ENCODE measurements at regions not wholly inside any gene's neighbourhood (a gene's known extent, or its start where the extent isn't known, plus 50 kb on each side); places are given as distances from the start of the nearest gene placed in this dataset.
A peak's percentile ranks its signal among the peaks of the same experiment; 100 is the strongest.

- Histone ChIP-seq H3K27me3 (ENCODE audit: control insufficient read depth, insufficient read depth, low read length) (no peaks in the 10 kb centered on the region), H3K27ac (ENCODE audit: insufficient read depth, low read length) (no peak overlapping the region), H3K79me2 (ENCODE audit: control insufficient read depth, insufficient read depth, low read length) (no peaks in the 10 kb centered on the region), H4K20me1 (ENCODE audit: control insufficient read depth, extremely low read depth, insufficient read depth, low read length) (no peaks in the 10 kb centered on the region), H3K4me3 (replicated peaks in 1 of 4; ENCODE audit: control extremely low read depth in 1 of 4, insufficient read depth in 1 of 4, low read depth in 3 of 4, low read length in 4 of 4) (no peak overlapping the region), H3K36me3 (ENCODE audit: control insufficient read depth, insufficient read depth, low read length) (no peaks in the 10 kb centered on the region), H2AFZ (ENCODE audit: low read length) (no peak overlapping the region), H3K4me1 (ENCODE audit: control insufficient read depth, extremely low read depth, insufficient read depth, low read length) (no peaks in the 10 kb centered on the region), H3K9ac (ENCODE audit: insufficient read depth, low read length) (no peak overlapping the region), H3K4me2 (ENCODE audit: extremely low read depth, insufficient read depth, low read length) (no peak overlapping the region), H3K9me3 (ENCODE audit: control insufficient read depth, insufficient read depth, low read depth, low read length) (no peaks in the 10 kb centered on the region)
- DNase-seq (ENCODE audit: low read depth in 2 of 2) = peak in 1 of 2 donors; percentile 67
- TF ChIP-seq EZH2 (IDR thresholded peaks at IDR 0.05; ENCODE audit: low read length, missing control alignments) = no peak
- TF ChIP-seq CTCF (conservative IDR thresholded peaks at IDR 0.05 in 1 of 2, IDR thresholded peaks at IDR 0.05 in 1 of 2; ENCODE audit: low read depth in 1 of 2, low read length in 2 of 2) = no peak
These were observed 264.0 kb downstream of the KLF13 start for GRCh38 chr15:31590609-31591008.

GRCh38 chr15:31591908-31592307, 265.3 kb downstream of the KLF13 start:
- no peak overlapping the region for H3K9ac ChIP-seq (ENCODE audit: insufficient read depth, low read length)
- H3K27me3 ChIP-seq (ENCODE audit: control insufficient read depth, insufficient read depth, low read length) = no peaks in the 10 kb centered on the region
- no peaks in the 10 kb centered on the region for H3K9me3 ChIP-seq (ENCODE audit: control insufficient read depth, insufficient read depth, low read depth, low read length)
- no peak overlapping the region for H2AFZ ChIP-seq (ENCODE audit: low read length)
- no peak overlapping the region for H3K4me2 ChIP-seq (ENCODE audit: extremely low read depth, insufficient read depth, low read length)
- TF ChIP-seq EZH2 (IDR thresholded peaks at IDR 0.05; ENCODE audit: low read length, missing control alignments) (no peak), CTCF (conservative IDR thresholded peaks at IDR 0.05 in 1 of 2, IDR thresholded peaks at IDR 0.05 in 1 of 2; ENCODE audit: low read depth in 1 of 2, low read length in 2 of 2) (no peak)
- H4K20me1 ChIP-seq (ENCODE audit: control insufficient read depth, extremely low read depth, insufficient read depth, low read length) = no peaks in the 10 kb centered on the region
- no peak for DNase-seq (ENCODE audit: low read depth in 2 of 2)
- no peaks in the 10 kb centered on the region for H3K36me3 ChIP-seq (ENCODE audit: control insufficient read depth, insufficient read depth, low read length)
- H3K27ac ChIP-seq (ENCODE audit: insufficient read depth, low read length) = no peak overlapping the region
- H3K4me1 ChIP-seq (ENCODE audit: control insufficient read depth, extremely low read depth, insufficient read depth, low read length) = no peaks in the 10 kb centered on the region
- no peaks in the 10 kb centered on the region for H3K79me2 ChIP-seq (ENCODE audit: control insufficient read depth, insufficient read depth, low read length)
- H3K4me3 ChIP-seq (replicated peaks in 1 of 4; ENCODE audit: control extremely low read depth in 1 of 4, insufficient read depth in 1 of 4, low read depth in 3 of 4, low read length in 4 of 4) = no peak overlapping the region

GRCh38 chr15:31597466-31597865, 270.8 kb downstream of the KLF13 start:
- no peak overlapping the region for H3K27ac ChIP-seq (ENCODE audit: insufficient read depth, low read length)
- no peaks in the 10 kb centered on the region for H3K4me1 ChIP-seq (ENCODE audit: control insufficient read depth, extremely low read depth, insufficient read depth, low read length)

More at GRCh38 chr15:31597466-31597865, 270.8 kb downstream of the KLF13 start:
- no peaks in the 10 kb centered on the region for H3K36me3 ChIP-seq (ENCODE audit: control insufficient read depth, insufficient read depth, low read length)
- H3K79me2 ChIP-seq (ENCODE audit: control insufficient read depth, insufficient read depth, low read length) = no peaks in the 10 kb centered on the region
- no peak for DNase-seq (ENCODE audit: low read depth in 2 of 2)
- H3K9ac ChIP-seq (ENCODE audit: insufficient read depth, low read length) = no peak overlapping the region
- no peak overlapping the region for H3K4me3 ChIP-seq (replicated peaks in 1 of 4; ENCODE audit: control extremely low read depth in 1 of 4, insufficient read depth in 1 of 4, low read depth in 3 of 4, low read length in 4 of 4)
- H2AFZ ChIP-seq (ENCODE audit: low read length) = no peak overlapping the region
- no peaks in the 10 kb centered on the region for H3K9me3 ChIP-seq (ENCODE audit: control insufficient read depth, insufficient read depth, low read depth, low read length)
- no peaks in the 10 kb centered on the region for H4K20me1 ChIP-seq (ENCODE audit: control insufficient read depth, extremely low read depth, insufficient read depth, low read length)
- no peak for TF ChIP-seq EZH2 (IDR thresholded peaks at IDR 0.05; ENCODE audit: low read length, missing control alignments)
- TF ChIP-seq CTCF (conservative IDR thresholded peaks at IDR 0.05 in 1 of 2, IDR thresholded peaks at IDR 0.05 in 1 of 2; ENCODE audit: low read depth in 1 of 2, low read length in 2 of 2) = no peak
- no peaks in the 10 kb centered on the region for H3K27me3 ChIP-seq (ENCODE audit: control insufficient read depth, insufficient read depth, low read length)
- H3K4me2 ChIP-seq (ENCODE audit: extremely low read depth, insufficient read depth, low read length) = no peak overlapping the region
